ENCODE measurements at regions not wholly inside any gene's neighbourhood (a gene's known extent, or its start where the extent isn't known, plus 50 kb on each side); places are given as distances from the start of the nearest gene placed in this dataset.

DNA sequence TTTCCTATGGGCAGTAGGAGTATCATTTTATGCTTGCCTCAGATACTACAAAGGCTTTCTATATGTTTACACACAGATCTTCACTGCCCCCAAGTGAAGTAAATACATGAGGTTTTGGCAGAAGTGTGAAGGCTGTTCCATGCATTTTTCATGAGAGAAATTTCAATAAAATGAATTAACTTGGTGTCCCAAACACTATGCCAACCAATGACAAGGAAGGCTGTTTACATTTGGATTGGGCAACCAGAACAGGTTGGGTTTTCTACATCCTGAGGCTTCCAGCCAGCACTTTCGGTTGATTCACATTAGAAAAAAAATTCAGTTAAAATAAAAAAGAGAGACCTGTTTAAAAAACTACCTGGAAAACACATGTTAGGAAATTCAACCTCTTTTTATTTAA lies 625.4 kb downstream of the KCNJ2 start:
- no peak overlapping the region for H3K9ac ChIP-seq (ENCODE audit: low read depth, low read length)
- no peaks in the 10 kb centered on the region for H3K27me3 ChIP-seq (ENCODE audit: control insufficient read depth, insufficient read depth, low read length)
- no peak overlapping the region for H3K4me3 ChIP-seq (ENCODE audit: low read depth, low read length)
- H3K4me1 ChIP-seq (ENCODE audit: control insufficient read depth, insufficient read depth, low read length) = peaks cover 6% of the 10 kb centered on the region; the same call in 1 of the 2 replicates
- H3K36me3 ChIP-seq (ENCODE audit: control insufficient read depth, insufficient read depth, low read length) = no peaks in the 10 kb centered on the region
- H3K9me3 ChIP-seq (ENCODE audit: control insufficient read depth, insufficient read depth, low read length) = no peaks in the 10 kb centered on the region
- no peak overlapping the region for H3K27ac ChIP-seq (ENCODE audit: low read depth, low read length)

- Histone ChIP-seq H3K4me1 (ENCODE audit: control insufficient read depth, insufficient read depth, low read length) (peaks cover 6% of the 10 kb centered on the region; the same call in 1 of the 2 replicates), H3K4me3 (ENCODE audit: low read depth, low read length) (no peak overlapping the region), H3K27ac (ENCODE audit: low read depth, low read length) (no peak overlapping the region), H3K9ac (ENCODE audit: low read depth, low read length) (no peak overlapping the region), H3K36me3 (ENCODE audit: control insufficient read depth, insufficient read depth, low read length) (no peaks in the 10 kb centered on the region), H3K27me3 (ENCODE audit: control insufficient read depth, insufficient read depth, low read length) (no peaks in the 10 kb centered on the region), H3K9me3 (ENCODE audit: control insufficient read depth, insufficient read depth, low read length) (no peaks in the 10 kb centered on the region)
These were observed 626.3 kb downstream of the KCNJ2 start for GRCh38 chr17:70795620-70796019.

DNA sequence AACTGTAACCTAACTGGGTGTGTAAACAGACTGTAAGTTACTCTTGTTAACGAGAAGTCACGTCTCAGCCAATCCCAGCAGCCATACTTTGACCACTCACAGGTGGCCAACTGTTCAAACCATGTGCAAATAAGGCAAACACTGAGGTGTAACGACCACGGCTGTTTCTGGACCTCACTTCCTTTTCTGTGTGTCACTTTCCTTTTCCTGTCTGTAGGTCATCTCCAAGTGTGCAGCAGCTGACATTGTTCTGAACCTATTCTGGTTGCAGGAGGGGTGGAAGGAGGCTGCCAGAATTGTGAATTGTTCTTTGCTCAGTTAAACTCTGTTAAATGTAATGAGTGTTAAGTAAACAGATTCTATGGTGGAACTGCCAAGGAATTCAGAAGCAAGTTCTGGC lies 627.4 kb downstream of the KCNJ2 start:
- Histone ChIP-seq H3K27ac (ENCODE audit: low read depth, low read length) (no peak overlapping the region), H3K9ac (ENCODE audit: low read depth, low read length) (no peak overlapping the region), H3K4me3 (ENCODE audit: low read depth, low read length) (no peak overlapping the region)

GRCh38 chr17:70797166-70797565 lies 627.8 kb downstream of the KCNJ2 start:
- H3K9ac ChIP-seq (ENCODE audit: low read depth, low read length) = no peak overlapping the region
- no peak overlapping the region for H3K27ac ChIP-seq (ENCODE audit: low read depth, low read length)
- peaks cover 2% of the 10 kb centered on the region; the same call in 1 of the 2 replicates for H3K4me1 ChIP-seq (ENCODE audit: control insufficient read depth, insufficient read depth, low read length)
- H3K27me3 ChIP-seq (ENCODE audit: control insufficient read depth, insufficient read depth, low read length) = no peaks in the 10 kb centered on the region
- H3K36me3 ChIP-seq (ENCODE audit: control insufficient read depth, insufficient read depth, low read length) = no peaks in the 10 kb centered on the region
- no peak overlapping the region for H3K4me3 ChIP-seq (ENCODE audit: low read depth, low read length)
- no peaks in the 10 kb centered on the region for H3K9me3 ChIP-seq (ENCODE audit: control insufficient read depth, insufficient read depth, low read length)

More for the DNA sequence above, 627.4 kb downstream of the KCNJ2 start:
- Histone ChIP-seq H3K9me3 (ENCODE audit: control insufficient read depth, insufficient read depth, low read length) (no peaks in the 10 kb centered on the region), H3K36me3 (ENCODE audit: control insufficient read depth, insufficient read depth, low read length) (no peaks in the 10 kb centered on the region), H3K4me1 (ENCODE audit: control insufficient read depth, insufficient read depth, low read length) (peaks cover 6% of the 10 kb centered on the region; the same call in 1 of the 2 replicates), H3K27me3 (ENCODE audit: control insufficient read depth, insufficient read depth, low read length) (no peaks in the 10 kb centered on the region)

GRCh38 chr17:70804161-70804560 lies 634.8 kb downstream of the KCNJ2 start:
- Histone ChIP-seq H3K4me1 (ENCODE audit: control insufficient read depth, insufficient read depth, low read length) (no peaks in the 10 kb centered on the region), H3K4me3 (ENCODE audit: low read depth, low read length) (no peak overlapping the region), H3K27me3 (ENCODE audit: control insufficient read depth, insufficient read depth, low read length) (no peaks in the 10 kb centered on the region), H3K9me3 (ENCODE audit: control insufficient read depth, insufficient read depth, low read length) (no peaks in the 10 kb centered on the region), H3K9ac (ENCODE audit: low read depth, low read length) (no peak overlapping the region), H3K36me3 (ENCODE audit: control insufficient read depth, insufficient read depth, low read length) (no peaks in the 10 kb centered on the region), H3K27ac (ENCODE audit: low read depth, low read length) (no peak overlapping the region)

GRCh38 chr17:70808596-70808995 lies 639.3 kb downstream of the KCNJ2 start:
- Histone ChIP-seq H3K4me3 (ENCODE audit: low read depth, low read length) (no peak overlapping the region), H3K9me3 (ENCODE audit: control insufficient read depth, insufficient read depth, low read length) (no peaks in the 10 kb centered on the region), H3K4me1 (ENCODE audit: control insufficient read depth, insufficient read depth, low read length) (no peaks in the 10 kb centered on the region), H3K9ac (ENCODE audit: low read depth, low read length) (no peak overlapping the region), H3K27me3 (ENCODE audit: control insufficient read depth, insufficient read depth, low read length) (no peaks in the 10 kb centered on the region), H3K36me3 (ENCODE audit: control insufficient read depth, insufficient read depth, low read length) (no peaks in the 10 kb centered on the region), H3K27ac (ENCODE audit: low read depth, low read length) (no peak overlapping the region)

- Histone ChIP-seq H3K4me1 (ENCODE audit: control insufficient read depth, insufficient read depth, low read length) (no peaks in the 10 kb centered on the region), H3K27me3 (ENCODE audit: control insufficient read depth, insufficient read depth, low read length) (no peaks in the 10 kb centered on the region), H3K27ac (ENCODE audit: low read depth, low read length) (no peak overlapping the region), H3K9me3 (ENCODE audit: control insufficient read depth, insufficient read depth, low read length) (no peaks in the 10 kb centered on the region), H3K9ac (ENCODE audit: low read depth, low read length) (no peak overlapping the region), H3K36me3 (ENCODE audit: control insufficient read depth, insufficient read depth, low read length) (no peaks in the 10 kb centered on the region), H3K4me3 (ENCODE audit: low read depth, low read length) (no peak overlapping the region)
These were observed 641.3 kb downstream of the KCNJ2 start for GRCh38 chr17:70810609-70811008.

- Histone ChIP-seq H3K27ac (ENCODE audit: low read depth, low read length) (no peak overlapping the region), H3K9ac (ENCODE audit: low read depth, low read length) (no peak overlapping the region), H3K36me3 (ENCODE audit: control insufficient read depth, insufficient read depth, low read length) (no peaks in the 10 kb centered on the region), H3K9me3 (ENCODE audit: control insufficient read depth, insufficient read depth, low read length) (no peaks in the 10 kb centered on the region), H3K4me1 (ENCODE audit: control insufficient read depth, insufficient read depth, low read length) (no peaks in the 10 kb centered on the region), H3K4me3 (ENCODE audit: low read depth, low read length) (no peak overlapping the region), H3K27me3 (ENCODE audit: control insufficient read depth, insufficient read depth, low read length) (no peaks in the 10 kb centered on the region)
These were observed 644.1 kb downstream of the KCNJ2 start for GRCh38 chr17:70813355-70813930.

GRCh38 chr17:70819183-70819582 lies 649.9 kb downstream of the KCNJ2 start:
- Histone ChIP-seq H3K27me3 (ENCODE audit: control insufficient read depth, insufficient read depth, low read length) (no peaks in the 10 kb centered on the region), H3K9me3 (ENCODE audit: control insufficient read depth, insufficient read depth, low read length) (no peaks in the 10 kb centered on the region), H3K4me1 (ENCODE audit: control insufficient read depth, insufficient read depth, low read length) (no peaks in the 10 kb centered on the region), H3K4me3 (ENCODE audit: low read depth, low read length) (no peak overlapping the region), H3K27ac (ENCODE audit: low read depth, low read length) (no peak overlapping the region), H3K9ac (ENCODE audit: low read depth, low read length) (no peak overlapping the region), H3K36me3 (ENCODE audit: control insufficient read depth, insufficient read depth, low read length) (no peaks in the 10 kb centered on the region)

GRCh38 chr17:70820276-70820675 lies 650.9 kb downstream of the KCNJ2 start:
- Histone ChIP-seq H3K27me3 (ENCODE audit: control insufficient read depth, insufficient read depth, low read length) (no peaks in the 10 kb centered on the region), H3K36me3 (ENCODE audit: control insufficient read depth, insufficient read depth, low read length) (no peaks in the 10 kb centered on the region), H3K27ac (ENCODE audit: low read depth, low read length) (no peak overlapping the region), H3K4me3 (ENCODE audit: low read depth, low read length) (no peak overlapping the region), H3K9me3 (ENCODE audit: control insufficient read depth, insufficient read depth, low read length) (no peaks in the 10 kb centered on the region), H3K9ac (ENCODE audit: low read depth, low read length) (no peak overlapping the region), H3K4me1 (ENCODE audit: control insufficient read depth, insufficient read depth, low read length) (no peaks in the 10 kb centered on the region)

DNA sequence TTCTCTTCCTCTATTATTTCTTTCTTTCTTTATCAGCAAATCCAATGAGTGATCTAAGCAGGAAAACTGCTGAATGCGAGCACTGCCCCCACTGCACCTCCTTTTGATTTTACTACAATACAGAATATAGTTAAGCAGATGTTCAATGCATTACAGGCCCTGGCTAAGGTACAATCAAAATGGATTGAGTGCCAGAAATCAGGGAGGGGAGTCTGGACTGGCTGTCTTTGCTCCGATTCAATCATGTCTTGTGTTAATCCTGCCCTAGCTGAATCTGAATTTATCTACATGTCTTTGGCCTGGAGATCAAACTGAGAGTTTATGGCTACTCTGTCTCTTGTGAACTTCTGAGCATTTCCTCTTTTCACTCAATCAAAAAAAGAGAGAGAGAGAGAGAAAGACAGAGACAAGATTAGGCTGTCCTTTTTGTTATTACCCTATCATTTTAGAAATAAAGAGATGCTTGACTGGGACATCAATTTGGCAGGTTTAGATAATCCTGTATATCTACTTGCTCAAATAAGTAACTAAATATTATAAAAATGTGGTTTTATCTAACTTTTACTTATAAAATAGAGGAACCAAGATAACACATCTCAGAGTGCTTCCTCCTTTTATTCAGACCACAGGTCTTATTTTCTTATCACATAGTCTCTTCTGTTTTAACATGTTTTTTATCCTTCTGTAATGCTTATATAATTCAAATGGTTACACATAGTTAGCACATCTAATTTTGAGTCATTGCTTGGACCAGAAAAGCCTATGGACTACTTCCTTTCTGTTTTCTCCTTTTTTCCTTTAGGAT lies 656.2 kb downstream of the KCNJ2 start:
- no peaks in the 10 kb centered on the region for H3K27me3 ChIP-seq (ENCODE audit: control insufficient read depth, insufficient read depth, low read length)
- no peak overlapping the region for H3K9ac ChIP-seq (ENCODE audit: low read depth, low read length)
- no peaks in the 10 kb centered on the region for H3K9me3 ChIP-seq (ENCODE audit: control insufficient read depth, insufficient read depth, low read length)
- H3K27ac ChIP-seq (ENCODE audit: low read depth, low read length) = no peak overlapping the region
- H3K36me3 ChIP-seq (ENCODE audit: control insufficient read depth, insufficient read depth, low read length) = no peaks in the 10 kb centered on the region
- no peaks in the 10 kb centered on the region for H3K4me1 ChIP-seq (ENCODE audit: control insufficient read depth, insufficient read depth, low read length)
- H3K4me3 ChIP-seq (ENCODE audit: low read depth, low read length) = no peak overlapping the region

All from HUES48 (cell line).